Neural cell (in vitro differentiated cells): ENCODE measurements at regions not wholly inside any gene's neighbourhood (a gene's known extent, or its start where the extent isn't known, plus 50 kb on each side); places are given as distances from the start of the nearest gene placed in this dataset.

Source experiments
- CTCF ChIP-seq: fragments of 450-650 bp; IDR thresholded peaks from 2 replicates; pipeline ENCODE4 v1.5.1; 2014; ENCODE audit warnings: antibody characterized with exemption, mild to moderate bottlenecking, moderate library complexity; ENCODE audit not compliant: poor library complexity, severe bottlenecking
- EP300 ChIP-seq: fragments of 450-650 bp; conservative IDR thresholded peaks from 2 replicates; pipeline ENCODE4 v1.6.1; 2014; ENCODE audit warnings: antibody characterized with exemption, mild to moderate bottlenecking, moderate library complexity; ENCODE audit not compliant: poor library complexity, severe bottlenecking
- EZH2 ChIP-seq: fragments of 200-600, 300-800 bp; shearing (Covaris generic), sonication (generic); IDR thresholded peaks from 2 replicates; pipeline ENCODE4 v1.6.1; 2014; ENCODE audit warnings: antibody characterized with exemption, low read length, borderline replicate concordance, mild to moderate bottlenecking; ENCODE audit not compliant: insufficient read depth, poor library complexity, severe bottlenecking
- MXI1 ChIP-seq: fragments of 450-650 bp; conservative IDR thresholded peaks from 2 replicates; pipeline ENCODE4 v1.6.1; 2014; ENCODE audit warnings: antibody characterized with exemption, mild to moderate bottlenecking; ENCODE audit not compliant: poor library complexity, severe bottlenecking
- POLR2AphosphoS5 ChIP-seq: IDR thresholded peaks from 2 replicates; pipeline ENCODE4 v1.6.1; 2012
- RAD21 ChIP-seq: fragments of 450-650 bp; conservative IDR thresholded peaks from 2 replicates; pipeline ENCODE4 v1.6.1; 2014; ENCODE audit warnings: antibody characterized with exemption, mild to moderate bottlenecking, moderate library complexity
- REST ChIP-seq: IDR thresholded peaks from 2 replicates; pipeline ENCODE4 v1.6.1; 2012; ENCODE audit warnings: borderline replicate concordance
- SMC3 ChIP-seq: fragments of 450-650 bp; conservative IDR thresholded peaks from 2 replicates; pipeline ENCODE4 v1.6.1; 2014; ENCODE audit warnings: antibody characterized with exemption, mild to moderate bottlenecking, moderate library complexity; ENCODE audit not compliant: poor library complexity
- TAF1 ChIP-seq: IDR thresholded peaks from 2 replicates; pipeline ENCODE4 v1.6.1; 2012; ENCODE audit warnings: low read depth

- TF ChIP-seq REST (no peak), CTCF (no peak), POLR2AphosphoS5 (no peak), RAD21 (no peak), SMC3 (no peak), TAF1 (no peak), EP300 (no peak), MXI1 (no peak), EZH2 (no peak)
Measured at GRCh38 chr10:77700086-77700485, 62.5 kb upstream of the KCNMA1 start.
